H1 (cell line): ENCODE measurements at regions not wholly inside any gene's neighbourhood (a gene's known extent, or its start where the extent isn't known, plus 50 kb on each side); places are given as distances from the start of the nearest gene placed in this dataset.

Source experiments
- KDM4A ChIP-seq: IDR thresholded peaks from one replicate; pipeline ENCODE4 v1.7.1; 2012; ENCODE audit warnings: low read depth, mild to moderate bottlenecking, moderate library complexity, low read length, inconsistent platforms; ENCODE audit not compliant: severe bottlenecking

DNA sequence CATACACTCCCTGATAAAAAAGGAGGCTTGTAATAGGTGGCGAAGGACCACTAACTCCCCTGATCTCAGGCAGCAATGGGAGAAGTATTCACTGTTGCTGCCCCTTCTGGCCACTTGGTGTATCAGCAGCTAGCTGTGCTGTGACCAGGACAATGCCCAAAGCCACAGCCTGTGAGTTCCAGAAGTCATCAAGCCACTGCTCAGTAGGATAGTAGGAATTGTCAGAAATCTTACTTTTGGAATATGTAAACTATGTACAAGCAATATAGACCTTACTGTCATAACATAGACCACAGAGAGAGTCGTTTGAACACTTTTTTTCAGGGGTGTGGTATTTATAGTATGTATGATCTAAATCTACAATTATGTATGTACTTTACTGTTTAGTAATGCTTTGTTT, 248.3 kb upstream of the CAMK1G start (continued):
- no peak for TF ChIP-seq KDM4A
